ENCODE measurements at regions not wholly inside any gene's neighbourhood (a gene's known extent, or its start where the extent isn't known, plus 50 kb on each side); places are given as distances from the start of the nearest gene placed in this dataset.

DNA sequence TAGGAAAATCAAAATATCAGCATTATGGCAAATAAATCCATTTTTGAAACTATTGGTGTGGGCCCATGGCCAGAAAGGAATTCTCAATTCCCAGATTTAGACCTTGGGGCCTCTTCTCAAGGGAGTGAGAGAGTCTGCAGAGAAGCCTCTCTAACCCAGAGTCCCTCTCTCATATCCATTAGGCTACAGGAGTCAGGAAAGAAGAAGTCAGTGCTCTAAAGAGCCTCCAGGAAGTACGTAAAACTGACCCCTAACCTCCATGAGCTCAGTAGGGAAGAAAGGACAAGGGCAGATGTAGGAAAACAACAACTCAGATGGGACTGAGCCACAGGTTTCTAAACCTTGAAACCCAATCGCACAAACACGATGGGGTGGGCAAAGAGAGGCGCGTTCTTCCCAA is 479.9 kb upstream of the TNP1 start:
- intact Hi-C loops (cut with micrococcal nuclease): no loop called here
- H3K79me2 ChIP-seq (ENCODE audit: insufficient read depth, low read length): no peaks in the 10 kb centered on the region
- no CpG with 5 or more reads among the region's 5 CpGs for WGBS (ENCODE audit: insufficient coverage)
- no peak overlapping the region for H3K9ac ChIP-seq (ENCODE audit: insufficient read depth, low read length, poor library complexity, severe bottlenecking)
- no peak overlapping the region for H3K27ac ChIP-seq (ENCODE audit: low read depth in 1 of 2, low read length in 2 of 2)
- Mint-ChIP-seq H3K9me3 (peaks cover 0 to 1% (median 0%) of the 10 kb centered on the region in 7 donors), H3K27me3 (ENCODE audit: low read depth in 3 of 3) (peaks cover 19 to 33% (median 29%) of the 10 kb centered on the region in 3 donors), H3K27ac (no peak overlapping the region), H3K4me1 (peaks cover 3% of the 10 kb centered on the region), H3K4me3 (no peak overlapping the region), H3K36me3 (no peaks in the 10 kb centered on the region)
- no peak overlapping the region for H3K4me3 ChIP-seq (replicated peaks in 1 of 3; ENCODE audit: low read depth in 2 of 3, low read length in 3 of 3)
- H2AFZ ChIP-seq (ENCODE audit: insufficient read depth, low read depth, low read length, poor library complexity, severe bottlenecking): no peak overlapping the region
- H3K27me3 ChIP-seq (ENCODE audit: control insufficient read depth in 2 of 2, insufficient read depth in 2 of 2, low read length in 2 of 2): peaks cover 10 to 21% of the 10 kb centered on the region in 2 donors
- H3K4me1 ChIP-seq (ENCODE audit: control insufficient read depth in 1 of 2, insufficient read depth in 2 of 2, low read length in 2 of 2): no peaks in the 10 kb centered on the region
- TF ChIP-seq, protein P1, sequence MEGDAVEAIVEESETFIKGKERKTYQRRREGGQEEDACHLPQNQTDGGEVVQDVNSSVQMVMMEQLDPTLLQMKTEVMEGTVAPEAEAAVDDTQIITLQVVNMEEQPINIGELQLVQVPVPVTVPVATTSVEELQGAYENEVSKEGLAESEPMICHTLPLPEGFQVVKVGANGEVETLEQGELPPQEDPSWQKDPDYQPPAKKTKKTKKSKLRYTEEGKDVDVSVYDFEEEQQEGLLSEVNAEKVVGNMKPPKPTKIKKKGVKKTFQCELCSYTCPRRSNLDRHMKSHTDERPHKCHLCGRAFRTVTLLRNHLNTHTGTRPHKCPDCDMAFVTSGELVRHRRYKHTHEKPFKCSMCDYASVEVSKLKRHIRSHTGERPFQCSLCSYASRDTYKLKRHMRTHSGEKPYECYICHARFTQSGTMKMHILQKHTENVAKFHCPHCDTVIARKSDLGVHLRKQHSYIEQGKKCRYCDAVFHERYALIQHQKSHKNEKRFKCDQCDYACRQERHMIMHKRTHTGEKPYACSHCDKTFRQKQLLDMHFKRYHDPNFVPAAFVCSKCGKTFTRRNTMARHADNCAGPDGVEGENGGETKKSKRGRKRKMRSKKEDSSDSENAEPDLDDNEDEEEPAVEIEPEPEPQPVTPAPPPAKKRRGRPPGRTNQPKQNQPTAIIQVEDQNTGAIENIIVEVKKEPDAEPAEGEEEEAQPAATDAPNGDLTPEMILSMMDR (IDR thresholded peaks at IDR 0.05): no peak
- no peaks in the 10 kb centered on the region for H3K9me3 ChIP-seq (replicated peaks in 1 of 2; ENCODE audit: control insufficient read depth in 1 of 2, insufficient read depth in 1 of 2, low read length in 2 of 2)
- no peaks in the 10 kb centered on the region for H4K20me1 ChIP-seq (ENCODE audit: insufficient read depth, low read length)
- no peaks in the 10 kb centered on the region for H3K36me3 ChIP-seq (replicated peaks in 1 of 2; ENCODE audit: control insufficient read depth in 1 of 2, insufficient read depth in 2 of 2, low read length in 2 of 2)
- H3K4me2 ChIP-seq (replicated peaks; ENCODE audit: extremely low read depth, low read length, poor library complexity, severe bottlenecking): no peak overlapping the region
- no peak for DNase-seq

DNA sequence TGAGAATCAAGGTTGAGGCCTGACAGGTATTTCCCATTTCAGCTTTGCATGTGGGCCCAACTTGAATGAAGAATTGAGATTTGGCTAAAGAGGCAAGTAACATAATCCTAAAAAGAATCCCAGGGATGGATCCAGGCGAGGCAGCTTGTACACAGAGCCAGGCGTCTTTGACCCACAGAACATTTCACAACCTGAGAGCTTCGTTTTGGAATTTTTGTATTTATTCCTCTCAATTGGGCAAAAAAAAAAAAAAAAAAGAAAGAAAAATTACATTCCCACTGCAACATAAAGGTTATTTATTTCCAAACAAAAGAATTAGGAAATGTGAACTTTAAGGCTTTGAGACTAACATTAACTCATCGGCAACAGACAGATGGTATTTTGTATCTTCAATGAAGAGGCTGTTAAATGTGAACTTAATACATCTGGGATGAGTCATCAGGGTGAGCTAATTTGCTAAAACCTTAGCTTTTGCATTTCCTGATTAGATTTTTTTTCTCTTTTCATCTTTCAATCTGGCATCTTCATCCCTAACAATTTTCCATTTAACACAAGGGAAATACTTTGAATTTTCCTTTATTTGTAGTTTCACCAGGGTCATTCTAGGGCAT is 478.5 kb upstream of the TNP1 start:
- H3K36me3 ChIP-seq (replicated peaks in 1 of 2; ENCODE audit: control insufficient read depth in 1 of 2, insufficient read depth in 2 of 2, low read length in 2 of 2): no peaks in the 10 kb centered on the region
- WGBS (ENCODE audit: insufficient coverage): no CpG with 5 or more reads among the region's 4 CpGs
- no peaks in the 10 kb centered on the region for H3K4me1 ChIP-seq (ENCODE audit: control insufficient read depth in 1 of 2, insufficient read depth in 2 of 2, low read length in 2 of 2)
- H3K79me2 ChIP-seq (ENCODE audit: insufficient read depth, low read length): no peaks in the 10 kb centered on the region
- H3K27ac ChIP-seq (ENCODE audit: low read depth in 1 of 2, low read length in 2 of 2): no peak overlapping the region
- peaks cover 3% of the 10 kb centered on the region for H3K4me1 Mint-ChIP-seq
- DNase-seq: no peak
- H4K20me1 ChIP-seq (ENCODE audit: insufficient read depth, low read length): no peaks in the 10 kb centered on the region
- no peak overlapping the region for H3K4me3 Mint-ChIP-seq
- H3K27me3 ChIP-seq (ENCODE audit: control insufficient read depth in 2 of 2, insufficient read depth in 2 of 2, low read length in 2 of 2): peaks cover 6 to 13% of the 10 kb centered on the region in 2 donors
- intact Hi-C loops (cut with micrococcal nuclease): no loop called here
- H3K36me3 Mint-ChIP-seq: no peaks in the 10 kb centered on the region
- TF ChIP-seq, protein P1 (IDR thresholded peaks at IDR 0.05): no peak
- no peak overlapping the region for H3K9ac ChIP-seq (ENCODE audit: insufficient read depth, low read length, poor library complexity, severe bottlenecking)
- no peak overlapping the region for H2AFZ ChIP-seq (ENCODE audit: insufficient read depth, low read depth, low read length, poor library complexity, severe bottlenecking)
- H3K27me3 Mint-ChIP-seq (ENCODE audit: low read depth in 3 of 3): peaks cover 18 to 30% (median 20%) of the 10 kb centered on the region in 3 donors
- H3K4me3 ChIP-seq (replicated peaks in 1 of 3; ENCODE audit: low read depth in 2 of 3, low read length in 3 of 3): no peak overlapping the region
- H3K9me3 Mint-ChIP-seq: peaks cover 0 to 2% (median 0%) of the 10 kb centered on the region in 7 donors
- H3K9me3 ChIP-seq (replicated peaks in 1 of 2; ENCODE audit: control insufficient read depth in 1 of 2, insufficient read depth in 1 of 2, low read length in 2 of 2): no peaks in the 10 kb centered on the region
- H3K4me2 ChIP-seq (replicated peaks; ENCODE audit: extremely low read depth, low read length, poor library complexity, severe bottlenecking): no peak overlapping the region
- H3K27ac Mint-ChIP-seq: no peak overlapping the region

All from CD14-positive monocyte (primary cell).